Thoracic aorta (tissue), 2 donors: ENCODE measurements at regions not wholly inside any gene's neighbourhood (a gene's known extent, or its start where the extent isn't known, plus 50 kb on each side); places are given as distances from the start of the nearest gene placed in this dataset.

ENCODE experiments used
- ATAC-seq: fragments of 150-250 bp; one replicate; pipeline ENCODE4 v1.8.0; 2017; ENCODE audit warnings: low read depth; ENCODE audit not compliant: insufficient number of reproducible peaks, low FRiP score
- DNase-seq: peaks from one replicate; pipeline ENCODE4 v3.0.0-alpha.2; 2020; ENCODE audit warnings: low spot score
- H3K27ac ChIP-seq, 2 donors: fragments of 200-600 bp; sonication (generic); 1 replicate in 1 of 2; 2 replicates in 1 of 2; pipeline ENCODE4 v1.5.1; 2016; ENCODE audit warnings: mild to moderate bottlenecking in 2 of 2, moderate library complexity in 2 of 2
- H3K27me3 ChIP-seq: fragments of 200-600 bp; sonication (generic); replicated peaks from 2 replicates; pipeline ENCODE4 v1.6.0; 2016; ENCODE audit warnings: mild to moderate bottlenecking; ENCODE audit not compliant: insufficient read depth
- H3K36me3 ChIP-seq: fragments of 200-600 bp; sonication (generic); one replicate; pipeline ENCODE4 v1.5.1; 2016
- H3K4me1 ChIP-seq, 2 donors: fragments of 200-600 bp; sonication (generic); 1 replicate in 1 of 2; 2 replicates in 1 of 2; pipeline versions ENCODE4 v1.5.1 to v1.6.0; 2016; ENCODE audit warnings: low read depth in 2 of 2, mild to moderate bottlenecking in 1 of 2; ENCODE audit not compliant: control insufficient read depth in 1 of 2
- H3K4me3 ChIP-seq: fragments of 200-600 bp; sonication (generic); 2 replicates; pipeline ENCODE4 v1.5.1; 2016; ENCODE audit warnings: mild to moderate bottlenecking
- H3K9me3 ChIP-seq: fragments of 200-600 bp; sonication (generic); 2 replicates; pipeline ENCODE4 v1.5.1; 2016
- TF ChIP-seq, protein P1 (sequence below): fragments of 200-600 bp; sonication (generic); IDR thresholded peaks from one replicate; pipeline ENCODE4 v1.5.1; 2019; ENCODE audit warnings: antibody characterized with exemption

DNA sequence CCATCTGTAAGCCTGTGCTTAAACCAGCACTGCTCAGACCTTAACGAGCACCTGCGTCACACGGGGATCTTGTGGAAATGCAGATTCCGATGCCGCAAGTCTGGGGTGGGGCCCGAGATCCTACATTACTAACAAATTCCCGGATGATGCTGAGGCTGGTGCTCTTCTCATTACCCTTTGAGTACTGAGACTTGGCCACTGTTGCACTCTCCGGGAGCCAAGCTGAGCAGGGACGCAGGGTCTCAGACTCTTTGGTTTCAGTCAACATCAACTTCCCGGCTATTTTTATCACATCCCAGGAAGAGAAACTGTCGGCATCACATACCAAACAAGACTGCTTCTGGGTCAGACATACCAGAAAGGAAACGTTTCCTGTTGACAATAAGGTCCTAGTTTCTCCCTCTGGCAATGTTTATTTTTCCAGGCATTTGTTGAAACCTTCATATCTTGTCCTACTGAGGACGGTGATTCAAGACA is 276.6 kb downstream of the SHQ1 start:
- Histone ChIP-seq H3K9me3 (no peaks in the 10 kb centered on the region), H3K27me3 (no peaks in the 10 kb centered on the region), H3K4me3 (no peak overlapping the region), H3K36me3 (no peaks in the 10 kb centered on the region), H3K27ac (no peak overlapping the region), H3K4me1 (no peaks in the 10 kb centered on the region)
- TF ChIP-seq, protein P1, sequence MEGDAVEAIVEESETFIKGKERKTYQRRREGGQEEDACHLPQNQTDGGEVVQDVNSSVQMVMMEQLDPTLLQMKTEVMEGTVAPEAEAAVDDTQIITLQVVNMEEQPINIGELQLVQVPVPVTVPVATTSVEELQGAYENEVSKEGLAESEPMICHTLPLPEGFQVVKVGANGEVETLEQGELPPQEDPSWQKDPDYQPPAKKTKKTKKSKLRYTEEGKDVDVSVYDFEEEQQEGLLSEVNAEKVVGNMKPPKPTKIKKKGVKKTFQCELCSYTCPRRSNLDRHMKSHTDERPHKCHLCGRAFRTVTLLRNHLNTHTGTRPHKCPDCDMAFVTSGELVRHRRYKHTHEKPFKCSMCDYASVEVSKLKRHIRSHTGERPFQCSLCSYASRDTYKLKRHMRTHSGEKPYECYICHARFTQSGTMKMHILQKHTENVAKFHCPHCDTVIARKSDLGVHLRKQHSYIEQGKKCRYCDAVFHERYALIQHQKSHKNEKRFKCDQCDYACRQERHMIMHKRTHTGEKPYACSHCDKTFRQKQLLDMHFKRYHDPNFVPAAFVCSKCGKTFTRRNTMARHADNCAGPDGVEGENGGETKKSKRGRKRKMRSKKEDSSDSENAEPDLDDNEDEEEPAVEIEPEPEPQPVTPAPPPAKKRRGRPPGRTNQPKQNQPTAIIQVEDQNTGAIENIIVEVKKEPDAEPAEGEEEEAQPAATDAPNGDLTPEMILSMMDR = no peak
- DNase-seq = no peak
- ATAC-seq = no peak

DNA sequence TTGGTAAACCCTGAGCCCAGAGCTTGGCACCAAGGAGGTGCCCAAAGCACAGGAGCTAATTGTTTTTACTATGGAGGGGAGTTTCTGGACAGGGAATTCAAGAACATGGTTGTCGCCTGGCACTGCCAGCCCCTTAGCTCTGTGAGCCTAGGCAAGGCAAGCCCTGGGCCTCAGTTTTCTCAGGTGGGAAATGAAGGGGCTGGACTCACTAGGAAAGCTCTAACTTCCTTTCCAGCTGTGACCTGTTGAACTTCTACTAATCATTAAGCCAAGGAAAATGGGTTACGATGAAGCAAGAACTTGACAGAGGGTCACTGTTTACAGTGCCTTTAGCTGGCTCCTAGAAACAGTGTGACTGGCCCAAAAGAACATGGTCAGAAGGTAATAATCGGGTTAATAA is 277.2 kb downstream of the SHQ1 start:
- TF ChIP-seq, protein P1 = no peak
- DNase-seq = no peak

DNA sequence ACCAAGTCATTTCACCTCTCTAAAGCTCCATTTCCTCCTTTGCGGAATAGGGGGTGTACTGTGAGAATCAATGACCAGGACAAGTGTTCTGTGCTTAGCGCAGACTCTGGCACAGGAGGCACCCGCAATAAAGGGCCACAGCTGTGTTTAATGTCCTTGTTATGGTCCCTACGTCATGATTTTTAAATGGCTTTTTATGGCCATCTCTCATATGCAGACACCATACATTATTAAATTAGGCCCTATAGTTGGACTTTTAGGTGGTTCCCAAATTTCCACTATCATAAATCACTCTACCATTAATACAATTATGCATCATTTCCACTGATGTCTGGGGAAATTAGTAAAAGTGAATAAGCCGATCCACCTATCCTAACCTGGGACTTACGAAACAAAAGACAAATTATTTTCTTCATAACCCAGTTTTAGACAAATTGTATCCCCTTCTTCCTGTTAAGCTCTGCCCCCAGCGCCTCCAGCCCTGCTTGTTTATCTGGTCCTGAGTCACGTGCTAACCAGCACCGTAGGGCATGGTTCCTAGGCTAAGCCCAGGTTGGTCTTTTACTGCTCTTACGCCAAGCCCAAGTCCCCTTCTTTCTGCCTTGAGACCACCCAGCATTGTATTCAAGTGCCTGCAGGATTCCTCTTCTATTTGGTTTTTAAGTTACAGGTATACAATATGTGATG is 278.3 kb downstream of the SHQ1 start:
- TF ChIP-seq, protein P1 = no peak
- Histone ChIP-seq H3K9me3 (no peaks in the 10 kb centered on the region), H3K4me1 (no peaks in the 10 kb centered on the region), H3K27ac (no peak overlapping the region), H3K27me3 (no peaks in the 10 kb centered on the region), H3K36me3 (no peaks in the 10 kb centered on the region), H3K4me3 (no peak overlapping the region)
- DNase-seq (no peak), ATAC-seq (no peak)

More for the DNA sequence above, 277.2 kb downstream of the SHQ1 start:
- no peaks in the 10 kb centered on the region for H3K27me3 ChIP-seq
- no peaks in the 10 kb centered on the region for H3K9me3 ChIP-seq
- no peak for ATAC-seq
- no peak overlapping the region for H3K27ac ChIP-seq
- no peaks in the 10 kb centered on the region for H3K36me3 ChIP-seq
- H3K4me1 ChIP-seq = no peaks in the 10 kb centered on the region
- H3K4me3 ChIP-seq = no peak overlapping the region

DNA sequence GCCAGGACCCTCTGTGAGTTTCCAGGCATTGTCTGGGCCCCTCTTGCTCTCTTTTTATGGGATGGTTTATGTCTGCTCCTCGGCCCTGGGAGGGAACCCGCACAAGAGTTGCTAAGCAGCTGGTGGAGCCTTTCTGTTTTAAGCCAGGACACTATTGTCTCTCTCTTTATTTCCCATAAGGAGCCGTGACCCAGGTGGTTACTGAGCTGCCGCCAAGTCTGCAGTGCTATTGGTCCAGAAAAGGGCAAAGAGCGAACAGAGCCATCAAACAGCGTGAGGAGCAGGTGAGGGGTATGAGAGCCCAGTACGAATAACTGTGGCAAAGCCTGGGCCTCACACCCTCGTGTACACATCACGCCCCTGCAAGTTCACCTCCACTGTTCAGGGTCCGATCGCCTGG is 280.2 kb downstream of the SHQ1 start:
- no peak for DNase-seq
- H3K27ac ChIP-seq = no peak overlapping the region
- TF ChIP-seq, protein P1 = no peak
- no peaks in the 10 kb centered on the region for H3K4me1 ChIP-seq
- ATAC-seq = no peak
- H3K27me3 ChIP-seq = no peaks in the 10 kb centered on the region
- H3K36me3 ChIP-seq = no peaks in the 10 kb centered on the region
- no peaks in the 10 kb centered on the region for H3K9me3 ChIP-seq
- H3K4me3 ChIP-seq = no peak overlapping the region

DNA sequence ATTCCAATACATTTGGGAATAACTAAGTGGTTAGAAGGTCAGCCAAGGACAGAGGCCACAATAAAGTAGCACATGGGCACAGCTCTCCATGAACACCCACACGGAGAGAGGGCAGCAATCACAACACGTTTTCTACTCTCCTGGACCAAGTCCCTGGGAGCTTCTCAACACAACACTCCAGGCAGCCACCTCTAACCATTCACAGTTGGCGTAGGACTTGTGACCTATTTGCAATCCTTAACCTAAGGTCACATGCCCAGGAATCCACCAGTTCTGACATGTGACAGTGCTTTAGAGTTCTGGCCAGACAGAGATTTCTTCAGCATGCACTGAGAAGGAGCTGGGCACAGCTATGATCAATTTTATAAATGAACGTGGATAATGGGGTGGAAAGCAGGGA is 280.8 kb downstream of the SHQ1 start:
- TF ChIP-seq, protein P1 = no peak
- Histone ChIP-seq H3K9me3 (no peaks in the 10 kb centered on the region), H3K36me3 (no peaks in the 10 kb centered on the region), H3K27ac (no peak overlapping the region), H3K4me3 (no peak overlapping the region), H3K27me3 (no peaks in the 10 kb centered on the region), H3K4me1 (no peaks in the 10 kb centered on the region)
- ATAC-seq (no peak), DNase-seq (no peak)
